ENCODE measurements at regions not wholly inside any gene's neighbourhood (a gene's known extent, or its start where the extent isn't known, plus 50 kb on each side); places are given as distances from the start of the nearest gene placed in this dataset.

DNA sequence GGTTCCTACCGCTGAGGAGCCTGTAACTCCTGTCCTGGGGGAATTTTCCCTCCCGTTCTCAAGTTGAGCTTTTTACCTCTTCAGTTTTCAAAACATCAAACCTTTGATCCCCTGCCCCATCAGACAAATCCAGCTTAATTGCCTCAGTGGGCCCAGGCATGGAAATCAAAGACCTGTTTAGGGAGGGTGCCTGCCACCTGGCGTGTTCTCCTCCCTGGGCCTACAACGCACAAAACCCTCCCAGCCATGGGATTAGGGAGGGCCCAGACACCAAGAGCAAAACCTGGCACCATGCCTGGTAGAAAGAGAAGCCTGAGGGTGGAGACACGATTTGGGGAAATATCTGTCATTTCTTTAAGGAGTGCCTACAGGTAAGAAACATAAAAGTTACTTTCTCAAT is 672.9 kb downstream of the BCL11B start:
- no peak for DNase-seq
- H3K9ac ChIP-seq: no peak overlapping the region
- ChIA-PET POLR2A (no interaction called here), CTCF (no interaction called here)
- H3K9me3 ChIP-seq: no peaks in the 10 kb centered on the region
- H3K4me2 ChIP-seq: no peak overlapping the region
- 0% methylated on average over 5 of the region's 5 CpGs for WGBS (ENCODE audit: low lambda C conversion rate)
- H4K20me1 ChIP-seq (ENCODE audit: insufficient read depth): no peaks in the 10 kb centered on the region
- no peaks in the 10 kb centered on the region for H3K9me2 ChIP-seq
- no peaks in the 10 kb centered on the region for H3K4me1 ChIP-seq (ENCODE audit: control insufficient read depth in 1 of 2, insufficient read depth in 2 of 2, low read depth in 1 of 2, low read length in 1 of 2)
- H3K36me3 ChIP-seq (replicated peaks in 1 of 2; ENCODE audit: control insufficient read depth in 1 of 2, insufficient read depth in 2 of 2, low read length in 1 of 2): no peaks in the 10 kb centered on the region
- H3K27ac ChIP-seq (ENCODE audit: low read depth in 2 of 2, low read length in 1 of 2): no peak overlapping the region
- H3K79me2 ChIP-seq (ENCODE audit: insufficient read depth): no peaks in the 10 kb centered on the region
- no peak overlapping the region for H2AFZ ChIP-seq (ENCODE audit: low read depth)
- TF ChIP-seq FOXM1 (IDR thresholded peaks at IDR 0.05; ENCODE audit: low read depth): no peak
- TF ChIP-seq CHD2 (IDR thresholded peaks at IDR 0.05; ENCODE audit: low read length, partially characterized antibody): no peak
- no peak for TF ChIP-seq JUND (IDR thresholded peaks at IDR 0.05)
- no peaks in the 10 kb centered on the region for H3K27me3 ChIP-seq (ENCODE audit: insufficient read depth)
- H3K4me3 ChIP-seq (ENCODE audit: low read depth in 2 of 2, low read length in 1 of 2): no peak overlapping the region
- no peaks in the 10 kb centered on the region for H3F3A ChIP-seq (replicated peaks; ENCODE audit: insufficient read depth)

DNA sequence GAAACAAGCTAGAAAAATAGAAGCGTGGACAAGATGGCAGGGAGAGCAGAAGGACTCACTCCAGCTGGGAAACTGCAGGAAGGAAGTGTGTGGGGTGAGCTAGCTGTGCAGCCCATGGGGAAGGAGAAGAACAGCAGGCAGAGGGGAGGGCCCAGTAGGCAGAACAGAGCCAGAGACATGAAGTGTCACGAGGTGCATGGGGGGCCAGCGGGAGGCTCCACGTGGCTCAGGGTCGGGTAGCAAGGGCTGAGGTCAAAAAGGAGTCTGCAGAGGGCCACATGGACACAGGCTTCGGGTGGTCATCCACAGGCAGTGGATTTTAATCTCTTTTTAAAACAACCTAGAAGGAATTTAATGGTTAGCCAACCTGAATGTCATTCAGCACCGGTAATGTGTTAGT is 669.0 kb downstream of the BCL11B start:
- ChIA-PET POLR2A (no interaction called here), CTCF (no interaction called here)
- no peaks in the 10 kb centered on the region for H3F3A ChIP-seq (replicated peaks; ENCODE audit: insufficient read depth)
- TF ChIP-seq RCOR1 (IDR thresholded peaks at IDR 0.05; ENCODE audit: low read length): no peak
- TF ChIP-seq EZH2phosphoT487 (IDR thresholded peaks at IDR 0.05; ENCODE audit: borderline replicate concordance, low read depth): no peak
- TF ChIP-seq, protein P1, sequence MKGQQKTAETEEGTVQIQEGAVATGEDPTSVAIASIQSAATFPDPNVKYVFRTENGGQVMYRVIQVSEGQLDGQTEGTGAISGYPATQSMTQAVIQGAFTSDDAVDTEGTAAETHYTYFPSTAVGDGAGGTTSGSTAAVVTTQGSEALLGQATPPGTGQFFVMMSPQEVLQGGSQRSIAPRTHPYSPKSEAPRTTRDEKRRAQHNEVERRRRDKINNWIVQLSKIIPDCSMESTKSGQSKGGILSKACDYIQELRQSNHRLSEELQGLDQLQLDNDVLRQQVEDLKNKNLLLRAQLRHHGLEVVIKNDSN (IDR thresholded peaks at IDR 0.05; ENCODE audit: borderline replicate concordance, low read depth): no peak
- TF ChIP-seq FOXJ3 (CRISPR knock-in tag; IDR thresholded peaks at IDR 0.05): no peak
- TF ChIP-seq EP300 (IDR thresholded peaks at IDR 0.05; ENCODE audit: borderline replicate concordance in 1 of 2, low read depth in 1 of 2, low read length in 1 of 2): no peak
- TF ChIP-seq MAX (IDR thresholded peaks at IDR 0.05; ENCODE audit: low read depth): no peak
- no peak for TF ChIP-seq NRF1 (IDR thresholded peaks at IDR 0.05; ENCODE audit: low read depth, low read length)
- TF ChIP-seq GABPA (IDR thresholded peaks at IDR 0.05; ENCODE audit: low read depth): no peak
- TF ChIP-seq SIN3A (IDR thresholded peaks at IDR 0.05; ENCODE audit: borderline replicate concordance, low read depth, low read length): no peak
- TF ChIP-seq ELF1 (IDR thresholded peaks at IDR 0.05): no peak
- TF ChIP-seq YY1 (IDR thresholded peaks at IDR 0.05; ENCODE audit: low read depth): no peak
- H3K4me3 ChIP-seq (ENCODE audit: low read depth in 2 of 2, low read length in 1 of 2): no peak overlapping the region
- DNase-seq: no peak
- H3K4me1 ChIP-seq (ENCODE audit: control insufficient read depth in 1 of 2, insufficient read depth in 2 of 2, low read depth in 1 of 2, low read length in 1 of 2): no peaks in the 10 kb centered on the region
- no peak overlapping the region for H3K27ac ChIP-seq (ENCODE audit: low read depth in 2 of 2, low read length in 1 of 2)
- H3K27me3 ChIP-seq (ENCODE audit: insufficient read depth): no peaks in the 10 kb centered on the region
- no peaks in the 10 kb centered on the region for H3K9me2 ChIP-seq
- WGBS (ENCODE audit: low lambda C conversion rate): 0% methylated on average over 7 of the region's 7 CpGs
- H3K36me3 ChIP-seq (replicated peaks in 1 of 2; ENCODE audit: control insufficient read depth in 1 of 2, insufficient read depth in 2 of 2, low read length in 1 of 2): no peaks in the 10 kb centered on the region
- H3K9ac ChIP-seq: no peak overlapping the region
- H3K9me3 ChIP-seq: no peaks in the 10 kb centered on the region
- H3K4me2 ChIP-seq: no peak overlapping the region
- no peaks in the 10 kb centered on the region for H3K79me2 ChIP-seq (ENCODE audit: insufficient read depth)
- no peak overlapping the region for H2AFZ ChIP-seq (ENCODE audit: low read depth)
- H4K20me1 ChIP-seq (ENCODE audit: insufficient read depth): no peaks in the 10 kb centered on the region

DNA sequence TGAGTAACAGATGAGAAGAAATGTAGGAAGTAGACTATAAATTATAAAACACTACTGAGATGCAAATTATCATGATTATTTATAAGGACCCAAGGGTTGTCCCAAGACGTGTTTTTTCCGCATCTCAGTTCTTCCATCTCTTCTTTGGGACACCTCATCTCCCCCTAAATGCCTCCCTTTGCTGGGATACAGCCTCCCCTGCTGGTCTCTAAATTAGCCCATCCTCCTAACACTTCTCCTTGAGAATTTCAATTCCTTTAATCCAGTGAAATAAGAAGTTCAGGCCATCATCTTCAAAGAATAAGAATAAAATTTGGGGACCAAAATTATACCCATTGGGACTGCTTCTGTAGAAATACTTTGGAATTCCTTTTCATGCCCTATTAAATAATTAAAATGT is 667.0 kb downstream of the BCL11B start:
- 0% methylated on average over 2 of the region's 2 CpGs for WGBS (ENCODE audit: low lambda C conversion rate)
- POLR2A ChIA-PET: no interaction called here
- no peaks in the 10 kb centered on the region for H3K9me2 ChIP-seq
- TF ChIP-seq EZH2phosphoT487 (IDR thresholded peaks at IDR 0.05; ENCODE audit: borderline replicate concordance, low read depth) (no peak), TAF1 (IDR thresholded peaks at IDR 0.05; ENCODE audit: borderline replicate concordance, low read depth, low read length) (no peak), SIN3A (IDR thresholded peaks at IDR 0.05; ENCODE audit: borderline replicate concordance, low read depth, low read length) (no peak), YY1 (IDR thresholded peaks at IDR 0.05; ENCODE audit: low read depth) (no peak), RAD21 (IDR thresholded peaks at IDR 0.05; ENCODE audit: low read length) (no peak), RXRA (IDR thresholded peaks at IDR 0.05; ENCODE audit: borderline replicate concordance, low read depth) (no peak), TEAD4 (IDR thresholded peaks at IDR 0.05; ENCODE audit: borderline replicate concordance, insufficient read depth) (no peak), EP300 (IDR thresholded peaks at IDR 0.05; ENCODE audit: borderline replicate concordance in 1 of 2, low read depth in 1 of 2, low read length in 1 of 2) (no peak), JUND (IDR thresholded peaks at IDR 0.05) (no peak), CHD2 (IDR thresholded peaks at IDR 0.05; ENCODE audit: low read length, partially characterized antibody) (no peak)
- TF ChIP-seq, protein P1 (IDR thresholded peaks at IDR 0.05; ENCODE audit: borderline replicate concordance, low read depth): no peak
- TF ChIP-seq, protein P2, sequence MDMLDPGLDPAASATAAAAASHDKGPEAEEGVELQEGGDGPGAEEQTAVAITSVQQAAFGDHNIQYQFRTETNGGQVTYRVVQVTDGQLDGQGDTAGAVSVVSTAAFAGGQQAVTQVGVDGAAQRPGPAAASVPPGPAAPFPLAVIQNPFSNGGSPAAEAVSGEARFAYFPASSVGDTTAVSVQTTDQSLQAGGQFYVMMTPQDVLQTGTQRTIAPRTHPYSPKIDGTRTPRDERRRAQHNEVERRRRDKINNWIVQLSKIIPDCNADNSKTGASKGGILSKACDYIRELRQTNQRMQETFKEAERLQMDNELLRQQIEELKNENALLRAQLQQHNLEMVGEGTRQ (IDR thresholded peaks at IDR 0.05; ENCODE audit: borderline replicate concordance, low read depth, low read length): no peak

More for the DNA sequence above, 667.0 kb downstream of the BCL11B start:
- Histone ChIP-seq H3K4me2 (no peak overlapping the region), H3K9me3 (no peaks in the 10 kb centered on the region), H3K9ac (no peak overlapping the region), H3K4me3 (ENCODE audit: low read depth in 2 of 2, low read length in 1 of 2) (no peak overlapping the region), H3K27ac (ENCODE audit: low read depth in 2 of 2, low read length in 1 of 2) (no peak overlapping the region), H3F3A (replicated peaks; ENCODE audit: insufficient read depth) (no peaks in the 10 kb centered on the region), H4K20me1 (ENCODE audit: insufficient read depth) (no peaks in the 10 kb centered on the region), H3K36me3 (replicated peaks in 1 of 2; ENCODE audit: control insufficient read depth in 1 of 2, insufficient read depth in 2 of 2, low read length in 1 of 2) (no peaks in the 10 kb centered on the region), H3K79me2 (ENCODE audit: insufficient read depth) (no peaks in the 10 kb centered on the region), H2AFZ (ENCODE audit: low read depth) (no peak overlapping the region), H3K4me1 (ENCODE audit: control insufficient read depth in 1 of 2, insufficient read depth in 2 of 2, low read depth in 1 of 2, low read length in 1 of 2) (no peaks in the 10 kb centered on the region), H3K27me3 (ENCODE audit: insufficient read depth) (no peaks in the 10 kb centered on the region)
- no peak for DNase-seq
- CTCF ChIA-PET: no interaction called here

Data from SK-N-SH (cell line).